CD14-positive monocyte (primary cell): ENCODE measurements at regions not wholly inside any gene's neighbourhood (a gene's known extent, or its start where the extent isn't known, plus 50 kb on each side); places are given as distances from the start of the nearest gene placed in this dataset.

Experiments used
- DNase-seq, 3 donors: peaks; one replicate each; pipeline ENCODE4 v3.0.0-alpha.2; 2011 to 2022
- H2AFZ ChIP-seq: 2 replicates; pipeline ENCODE4 v1.6.0; 2012; ENCODE audit warnings: mild to moderate bottlenecking, low read depth, low read length, inconsistent platforms; ENCODE audit not compliant: insufficient read depth, poor library complexity, severe bottlenecking
- H3K27ac ChIP-seq, 2 donors: 1 replicate in 1 of 2; 2 replicates in 1 of 2; pipeline ENCODE4 v1.5.1; 2012 to 2013; ENCODE audit warnings: low read length in 2 of 2, control low read depth in 1 of 2, inconsistent platforms in 1 of 2, low read depth in 1 of 2, mild to moderate bottlenecking in 1 of 2
- H3K27me3 ChIP-seq, 2 donors: one replicate each; pipeline versions ENCODE4 v1.6.0 to v1.6.1; 2011 to 2013; ENCODE audit warnings: low read length in 2 of 2; ENCODE audit not compliant: control insufficient read depth in 2 of 2, insufficient read depth in 2 of 2
- H3K36me3 ChIP-seq, 2 donors: replicated peaks in 1 of 2; 1 replicate in 1 of 2; 2 replicates in 1 of 2; pipeline versions ENCODE4 v1.5.1 to v1.6.1; 2012 to 2013; ENCODE audit warnings: low read length in 2 of 2, control low read depth in 1 of 2, inconsistent platforms in 1 of 2, mild to moderate bottlenecking in 1 of 2; ENCODE audit not compliant: insufficient read depth in 2 of 2, control insufficient read depth in 1 of 2
- H3K4me1 ChIP-seq, 2 donors: 1 replicate in 1 of 2; 2 replicates in 1 of 2; pipeline versions ENCODE4 v1.5.1 to v1.6.1; 2012 to 2013; ENCODE audit warnings: low read length in 2 of 2, control low read depth in 1 of 2, inconsistent platforms in 1 of 2, mild to moderate bottlenecking in 1 of 2, moderate library complexity in 1 of 2; ENCODE audit not compliant: insufficient read depth in 2 of 2, control insufficient read depth in 1 of 2
- H3K4me2 ChIP-seq: replicated peaks from 2 replicates; pipeline ENCODE3; 2012; ENCODE audit warnings: low read length, moderate library complexity, mild to moderate bottlenecking; ENCODE audit not compliant: poor library complexity, severe bottlenecking; ENCODE audit errors: extremely low read depth
- H3K4me3 ChIP-seq, 3 experiments: fragments of 200-600 bp in 1 of 3; sonication (generic) in 1 of 3; replicated peaks in 1 of 3; 1 replicate in 2 of 3; 2 replicates in 1 of 3; pipeline ENCODE4 v1.5.1; 2011 to 2013; ENCODE audit warnings: low read length in 3 of 3, mild to moderate bottlenecking in 3 of 3, control low read depth in 2 of 3, low read depth in 2 of 3, inconsistent platforms in 1 of 3, moderate library complexity in 1 of 3
- H3K79me2 ChIP-seq: 2 replicates; pipeline ENCODE4 v1.6.0; 2012; ENCODE audit warnings: mild to moderate bottlenecking, control low read depth, inconsistent platforms, low read length, moderate library complexity; ENCODE audit not compliant: insufficient read depth
- H3K9ac ChIP-seq: 2 replicates; pipeline ENCODE4 v1.6.0; 2017; ENCODE audit warnings: low read length, mild to moderate bottlenecking; ENCODE audit not compliant: insufficient read depth, poor library complexity, severe bottlenecking
- H3K9me3 ChIP-seq, 2 donors: replicated peaks in 1 of 2; 1 replicate in 1 of 2; 2 replicates in 1 of 2; pipeline versions ENCODE4 v1.5.1 to v1.6.1; 2012 to 2013; ENCODE audit warnings: low read length in 2 of 2, control low read depth in 1 of 2; ENCODE audit not compliant: control insufficient read depth in 1 of 2, insufficient read depth in 1 of 2
- H4K20me1 ChIP-seq: 2 replicates; pipeline ENCODE4 v1.6.0; 2012; ENCODE audit warnings: mild to moderate bottlenecking, low read length, control low read depth, moderate library complexity; ENCODE audit not compliant: insufficient read depth
- H3K27ac Mint-ChIP-seq, 7 donors: one replicate each; pipeline ENCODE4 v1.8.0; 2020; ENCODE audit warnings: mild to moderate bottlenecking in 7 of 7, mixed read lengths in 7 of 7, moderate library complexity in 6 of 7, inconsistent platforms in 2 of 7
- H3K27me3 Mint-ChIP-seq, 3 donors: one replicate each; pipeline ENCODE4 v1.8.0; 2021 to 2022; ENCODE audit warnings: low read depth in 3 of 3, mild to moderate bottlenecking in 3 of 3, mixed read lengths in 3 of 3, moderate library complexity in 3 of 3, inconsistent platforms in 1 of 3
- H3K36me3 Mint-ChIP-seq, 2 donors: one replicate each; pipeline ENCODE4 v1.8.0; 2020; ENCODE audit warnings: mixed read lengths in 2 of 2, inconsistent platforms in 1 of 2, mild to moderate bottlenecking in 1 of 2
- H3K4me1 Mint-ChIP-seq: one replicate; pipeline ENCODE4 v1.8.0; 2020; ENCODE audit warnings: mild to moderate bottlenecking, mixed read lengths
- H3K4me3 Mint-ChIP-seq, 2 donors: one replicate each; pipeline ENCODE4 v1.8.0; 2020; ENCODE audit warnings: mild to moderate bottlenecking in 2 of 2, mixed read lengths in 2 of 2, moderate library complexity in 1 of 2
- H3K9me3 Mint-ChIP-seq, 7 donors: one replicate each; pipeline ENCODE4 v1.8.0; 2020 to 2022; ENCODE audit warnings: mixed read lengths in 7 of 7, mild to moderate bottlenecking in 6 of 7, moderate library complexity in 6 of 7, inconsistent platforms in 2 of 7
- WGBS: methylation state at CpG from one replicate; pipeline ENCODE4 v1.1.5; 2013; ENCODE audit warnings: missing lambda C conversion rate; ENCODE audit not compliant: insufficient coverage; 5-methylcytosine and 5-hydroxymethylcytosine counted together
- intact Hi-C, 2 donors: fragments of 100-400 bp; cut with micrococcal nuclease; formaldehyde crosslinking; loops; one replicate each; pipeline versions ENCODE4 v1.15.0 to v1.15.1; 2023
- TF ChIP-seq, protein P1 (sequence below): fragments of 200-600 bp; IDR thresholded peaks from one replicate; pipeline ENCODE4 v1.8.0; 2022; ENCODE audit warnings: antibody characterized with exemption, mild to moderate bottlenecking

DNA sequence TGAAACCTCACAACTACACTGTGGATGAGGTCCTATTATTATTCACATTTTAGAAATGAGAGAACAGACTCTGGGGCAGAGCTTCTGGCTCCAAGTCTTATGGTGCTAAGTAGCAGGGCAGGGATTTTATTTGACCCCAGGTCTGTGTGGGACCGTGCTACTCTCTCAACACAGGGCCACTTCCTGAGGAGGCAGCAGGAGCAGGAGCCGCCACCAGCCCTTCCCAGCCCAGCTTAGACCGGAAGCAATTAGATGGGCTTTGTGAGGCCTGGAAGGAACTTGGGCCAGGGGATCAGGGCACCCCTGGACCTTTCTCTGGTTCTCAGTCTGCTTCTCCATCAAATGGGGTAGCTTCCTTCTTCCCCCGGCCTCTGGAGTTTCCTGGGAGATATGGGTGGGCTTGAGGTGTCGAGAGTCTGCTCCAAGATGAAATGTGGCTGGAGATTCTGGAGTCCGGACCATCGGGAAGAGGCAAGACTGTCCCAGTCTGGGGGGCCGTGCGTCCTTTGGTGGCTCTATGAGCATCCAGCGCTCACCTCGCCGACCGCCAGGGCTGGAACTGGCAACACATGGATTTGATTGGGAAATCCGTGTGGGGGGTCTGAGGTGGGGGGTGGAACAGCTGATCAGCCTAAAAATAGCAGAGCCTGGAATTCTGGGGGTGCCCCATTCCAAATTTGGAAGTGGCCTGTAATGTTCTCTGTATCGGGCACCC lies 136.8 kb downstream of the FOXD2 start:
- Histone ChIP-seq H3K27me3 (peaks cover 0 to 7% of the 10 kb centered on the region in 2 donors), H3K4me3 (no peak overlapping the region), H3K9ac (no peak overlapping the region), H3K4me2 (no peak overlapping the region), H3K9me3 (no peaks in the 10 kb centered on the region), H3K4me1 (no peaks in the 10 kb centered on the region), H4K20me1 (no peaks in the 10 kb centered on the region), H3K36me3 (no peaks in the 10 kb centered on the region), H2AFZ (no peak overlapping the region), H3K27ac (no peak overlapping the region), H3K79me2 (no peaks in the 10 kb centered on the region)
- Mint-ChIP-seq H3K9me3 (no peaks in the 10 kb centered on the region), H3K4me1 (no peaks in the 10 kb centered on the region), H3K27ac (no peak overlapping the region), H3K27me3 (peaks cover 4 to 22% (median 18%) of the 10 kb centered on the region in 3 donors), H3K36me3 (no peaks in the 10 kb centered on the region), H3K4me3 (no peak overlapping the region)
- TF ChIP-seq, protein P1, sequence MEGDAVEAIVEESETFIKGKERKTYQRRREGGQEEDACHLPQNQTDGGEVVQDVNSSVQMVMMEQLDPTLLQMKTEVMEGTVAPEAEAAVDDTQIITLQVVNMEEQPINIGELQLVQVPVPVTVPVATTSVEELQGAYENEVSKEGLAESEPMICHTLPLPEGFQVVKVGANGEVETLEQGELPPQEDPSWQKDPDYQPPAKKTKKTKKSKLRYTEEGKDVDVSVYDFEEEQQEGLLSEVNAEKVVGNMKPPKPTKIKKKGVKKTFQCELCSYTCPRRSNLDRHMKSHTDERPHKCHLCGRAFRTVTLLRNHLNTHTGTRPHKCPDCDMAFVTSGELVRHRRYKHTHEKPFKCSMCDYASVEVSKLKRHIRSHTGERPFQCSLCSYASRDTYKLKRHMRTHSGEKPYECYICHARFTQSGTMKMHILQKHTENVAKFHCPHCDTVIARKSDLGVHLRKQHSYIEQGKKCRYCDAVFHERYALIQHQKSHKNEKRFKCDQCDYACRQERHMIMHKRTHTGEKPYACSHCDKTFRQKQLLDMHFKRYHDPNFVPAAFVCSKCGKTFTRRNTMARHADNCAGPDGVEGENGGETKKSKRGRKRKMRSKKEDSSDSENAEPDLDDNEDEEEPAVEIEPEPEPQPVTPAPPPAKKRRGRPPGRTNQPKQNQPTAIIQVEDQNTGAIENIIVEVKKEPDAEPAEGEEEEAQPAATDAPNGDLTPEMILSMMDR: no peak
- 89% methylated on average over 11 of the region's 15 CpGs for WGBS
- no peak for DNase-seq
- intact Hi-C loops: no loop called here

DNA sequence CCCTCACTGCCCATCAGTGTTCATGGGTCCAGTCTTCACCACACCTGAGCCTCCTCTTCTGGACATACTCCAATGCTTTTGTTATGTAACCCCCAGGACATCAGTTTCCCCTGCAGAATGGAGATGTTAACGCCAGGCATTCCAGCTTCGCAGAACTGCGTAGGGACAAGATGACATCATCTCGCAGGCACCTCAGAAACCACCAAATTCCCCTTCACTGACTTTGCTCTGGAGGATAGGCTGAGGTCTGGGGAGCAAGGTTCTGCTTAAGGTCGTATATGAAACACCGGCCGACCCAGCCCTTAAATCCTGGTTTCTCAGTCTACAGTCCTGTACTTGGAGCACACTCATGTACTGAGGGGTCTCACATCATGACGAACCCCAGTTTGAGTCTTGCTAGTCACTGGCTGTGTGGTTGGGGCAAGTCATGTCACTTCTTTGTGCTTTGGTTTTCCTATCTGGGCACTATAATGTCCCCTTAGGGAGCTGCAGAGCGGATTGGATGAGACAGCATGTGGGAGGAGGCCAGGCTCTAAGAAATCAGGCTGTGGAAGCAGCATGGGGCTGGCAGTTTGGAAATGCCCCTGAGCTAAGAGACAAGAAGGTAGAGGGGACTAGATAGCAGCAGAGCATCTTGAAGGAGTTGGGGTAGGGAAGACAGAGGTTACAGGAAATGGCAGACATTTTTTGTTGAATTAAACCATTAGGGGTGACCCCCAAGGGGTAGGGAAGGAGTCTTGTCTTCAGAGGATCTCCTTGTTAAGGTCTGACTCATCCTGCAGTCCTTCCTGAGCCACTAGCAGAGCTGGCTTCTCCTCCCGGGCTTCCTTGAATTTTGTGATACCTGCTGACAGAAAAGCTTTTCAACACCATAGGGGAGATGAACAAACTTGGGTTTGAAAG lies 138.3 kb downstream of the FOXD2 start:
- Histone ChIP-seq H3K4me3 (no peak overlapping the region), H2AFZ (no peak overlapping the region), H3K36me3 (no peaks in the 10 kb centered on the region), H3K27ac (no peak overlapping the region), H3K4me2 (no peak overlapping the region), H4K20me1 (no peaks in the 10 kb centered on the region), H3K9me3 (no peaks in the 10 kb centered on the region), H3K4me1 (no peaks in the 10 kb centered on the region), H3K79me2 (no peaks in the 10 kb centered on the region), H3K9ac (no peak overlapping the region), H3K27me3 (peaks cover 0 to 2% of the 10 kb centered on the region in 2 donors)
- Mint-ChIP-seq H3K4me1 (no peaks in the 10 kb centered on the region), H3K36me3 (no peaks in the 10 kb centered on the region), H3K27me3 (peaks cover 0 to 11% (median 10%) of the 10 kb centered on the region in 3 donors), H3K9me3 (no peaks in the 10 kb centered on the region), H3K27ac (no peak overlapping the region), H3K4me3 (no peak overlapping the region)
- TF ChIP-seq, protein P1: no peak
- 87% methylated on average over 7 of the region's 10 CpGs for whole genome bisulfite sequencing
- no peak for DNase-seq
- intact Hi-C loops: no loop called here
